ENCODE measurements at regions not wholly inside any gene's neighbourhood (a gene's known extent, or its start where the extent isn't known, plus 50 kb on each side); places are given as distances from the start of the nearest gene placed in this dataset.
"Not testable (repeated sequence)": the region's sequence is repeated elsewhere in the genome, so short reads cannot be mapped to it uniquely, and the experiment has no call there.

- H3K27me3 ChIP-seq (ENCODE audit: control insufficient read depth in 1 of 2, insufficient read depth in 2 of 2, low read length in 2 of 2), result no peaks in the 10 kb centered on the region
- no peak overlapping the region for H3K4me3 ChIP-seq (ENCODE audit: low read length in 2 of 2)
- peaks cover 34% of the 10 kb centered on the region for H3K4me1 ChIP-seq (ENCODE audit: control insufficient read depth, insufficient read depth, low read length)
These were observed 77.5 kb upstream of the SIRPA start for GRCh38 chr20:1817577-1818211.

GRCh38 chr20:1816384-1817381 is 78.5 kb upstream of the SIRPA start:
- H3K4me1 ChIP-seq (ENCODE audit: control insufficient read depth, insufficient read depth, low read length), result peaks cover 37% of the 10 kb centered on the region
- H3K36me3 ChIP-seq (ENCODE audit: control insufficient read depth in 2 of 2, insufficient read depth in 2 of 2, low read length in 2 of 2), result no peaks in the 10 kb centered on the region
- peak overlapping the region; percentile 31 for H3K27ac ChIP-seq (ENCODE audit: low read length)
- no peak overlapping the region for H3K9ac ChIP-seq (ENCODE audit: low read length in 2 of 2)
- peak overlapping the region in 1 of 2 donors; percentile 15 for H3K4me3 ChIP-seq (ENCODE audit: low read length in 2 of 2)
- H3K9me3 ChIP-seq (ENCODE audit: control insufficient read depth in 2 of 2, low read length in 2 of 2), result no peaks in the 10 kb centered on the region
- no peaks in the 10 kb centered on the region for H3K27me3 ChIP-seq (ENCODE audit: control insufficient read depth in 1 of 2, insufficient read depth in 2 of 2, low read length in 2 of 2)

More at GRCh38 chr20:1817577-1818211, 77.5 kb upstream of the SIRPA start:
- H3K9me3 ChIP-seq (ENCODE audit: control insufficient read depth in 2 of 2, low read length in 2 of 2), result no peaks in the 10 kb centered on the region
- no peaks in the 10 kb centered on the region for H3K36me3 ChIP-seq (ENCODE audit: control insufficient read depth in 2 of 2, insufficient read depth in 2 of 2, low read length in 2 of 2)
- H3K27ac ChIP-seq (ENCODE audit: low read length), result no peak overlapping the region
- no peak overlapping the region for H3K9ac ChIP-seq (ENCODE audit: low read length in 2 of 2)

- H3K27ac ChIP-seq (ENCODE audit: low read length), result no peak overlapping the region
- no peaks in the 10 kb centered on the region for H3K36me3 ChIP-seq (ENCODE audit: control insufficient read depth in 2 of 2, insufficient read depth in 2 of 2, low read length in 2 of 2)
- no peaks in the 10 kb centered on the region for H3K9me3 ChIP-seq (ENCODE audit: control insufficient read depth in 2 of 2, low read length in 2 of 2)
- H3K4me1 ChIP-seq (ENCODE audit: control insufficient read depth, insufficient read depth, low read length), result peaks cover 39% of the 10 kb centered on the region
- peak overlapping the region in 1 of 2 donors; percentile 8 for H3K4me3 ChIP-seq (ENCODE audit: low read length in 2 of 2)
- no peak overlapping the region for H3K9ac ChIP-seq (ENCODE audit: low read length in 2 of 2)
- H3K27me3 ChIP-seq (ENCODE audit: control insufficient read depth in 1 of 2, insufficient read depth in 2 of 2, low read length in 2 of 2), result no peaks in the 10 kb centered on the region
These were observed 79.6 kb upstream of the SIRPA start for GRCh38 chr20:1815502-1816085.

- H3K36me3 ChIP-seq (ENCODE audit: control insufficient read depth in 2 of 2, insufficient read depth in 2 of 2, low read length in 2 of 2); H3K27ac ChIP-seq (ENCODE audit: low read length); H3K4me3 ChIP-seq (ENCODE audit: low read length in 2 of 2); H3K27me3 ChIP-seq (ENCODE audit: control insufficient read depth in 1 of 2, insufficient read depth in 2 of 2, low read length in 2 of 2); H3K9ac ChIP-seq (ENCODE audit: low read length in 2 of 2); H3K9me3 ChIP-seq (ENCODE audit: control insufficient read depth in 2 of 2, low read length in 2 of 2): not testable (repeated sequence)
- peaks cover 39% of the 10 kb centered on the region for H3K4me1 ChIP-seq (ENCODE audit: control insufficient read depth, insufficient read depth, low read length)
These were observed 80.3 kb upstream of the SIRPA start for GRCh38 chr20:1814861-1815260.

DNA sequence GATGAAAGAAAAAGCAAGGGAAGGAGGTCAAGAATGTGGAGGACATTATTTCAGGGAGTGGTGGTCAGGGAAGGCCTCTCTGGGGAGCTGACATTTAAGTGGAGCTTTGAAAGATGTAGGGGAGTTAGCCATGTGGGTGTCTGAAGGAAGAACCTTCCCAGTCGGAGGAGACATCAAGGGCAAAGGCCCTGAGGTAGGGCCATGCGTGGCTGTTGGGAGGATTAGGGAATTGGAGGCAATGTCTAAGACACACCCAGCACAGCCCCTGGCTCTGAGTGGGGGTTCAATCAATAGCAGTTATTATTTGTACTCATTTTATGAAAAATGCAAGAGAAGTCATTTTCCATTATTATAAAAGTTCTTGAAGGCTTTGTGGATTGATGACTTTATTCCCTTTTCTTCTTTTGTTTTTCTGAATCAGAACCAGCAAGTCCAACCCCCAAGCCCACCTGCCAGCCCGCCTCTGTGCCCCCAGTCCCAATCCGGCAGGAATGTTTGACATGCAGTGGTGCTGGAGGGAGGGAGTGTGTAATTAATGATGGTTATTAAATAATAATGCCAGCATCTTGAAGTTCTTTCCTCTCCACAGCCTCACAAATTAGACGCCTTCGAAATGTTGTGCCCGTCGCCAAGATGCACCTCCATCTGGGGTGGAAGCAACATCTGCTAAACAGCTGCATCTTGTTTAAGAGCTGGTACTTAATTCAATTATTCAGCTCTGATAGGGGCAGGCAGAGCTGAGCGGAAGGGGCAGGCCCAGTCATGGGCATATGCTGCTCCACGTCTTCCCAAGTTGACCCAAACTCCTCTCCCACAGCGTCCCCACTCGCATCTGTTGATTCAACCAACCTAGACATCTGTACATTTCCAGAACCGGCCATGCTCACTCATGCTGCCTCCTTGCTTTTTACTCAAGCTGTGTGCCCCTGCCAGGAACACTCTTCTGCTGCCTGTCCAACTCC is 81.3 kb upstream of the SIRPA start:
- H3K4me1 ChIP-seq (ENCODE audit: control insufficient read depth, insufficient read depth, low read length), result peaks cover 39% of the 10 kb centered on the region
- no peak overlapping the region for H3K4me3 ChIP-seq (ENCODE audit: low read length in 2 of 2)
- no peaks in the 10 kb centered on the region for H3K36me3 ChIP-seq (ENCODE audit: control insufficient read depth in 2 of 2, insufficient read depth in 2 of 2, low read length in 2 of 2)
- H3K27me3 ChIP-seq (ENCODE audit: control insufficient read depth in 1 of 2, insufficient read depth in 2 of 2, low read length in 2 of 2), result no peaks in the 10 kb centered on the region
- H3K9me3 ChIP-seq (ENCODE audit: control insufficient read depth in 2 of 2, low read length in 2 of 2), result no peaks in the 10 kb centered on the region
- H3K9ac ChIP-seq (ENCODE audit: low read length in 2 of 2), result no peak overlapping the region
- peak overlapping the region; percentile 11 for H3K27ac ChIP-seq (ENCODE audit: low read length)

- H3K9ac ChIP-seq (ENCODE audit: low read length in 2 of 2), result no peak overlapping the region
- H3K4me3 ChIP-seq (ENCODE audit: low read length in 2 of 2), result no peak overlapping the region
- H3K4me1 ChIP-seq (ENCODE audit: control insufficient read depth, insufficient read depth, low read length), result peaks cover 39% of the 10 kb centered on the region
- peak overlapping the region; percentile 11 for H3K27ac ChIP-seq (ENCODE audit: low read length)
- H3K9me3 ChIP-seq (ENCODE audit: control insufficient read depth in 2 of 2, low read length in 2 of 2), result no peaks in the 10 kb centered on the region
- H3K27me3 ChIP-seq (ENCODE audit: control insufficient read depth in 1 of 2, insufficient read depth in 2 of 2, low read length in 2 of 2), result no peaks in the 10 kb centered on the region
- no peaks in the 10 kb centered on the region for H3K36me3 ChIP-seq (ENCODE audit: control insufficient read depth in 2 of 2, insufficient read depth in 2 of 2, low read length in 2 of 2)
These were observed 82.1 kb upstream of the SIRPA start for GRCh38 chr20:1813101-1813529.

DNA sequence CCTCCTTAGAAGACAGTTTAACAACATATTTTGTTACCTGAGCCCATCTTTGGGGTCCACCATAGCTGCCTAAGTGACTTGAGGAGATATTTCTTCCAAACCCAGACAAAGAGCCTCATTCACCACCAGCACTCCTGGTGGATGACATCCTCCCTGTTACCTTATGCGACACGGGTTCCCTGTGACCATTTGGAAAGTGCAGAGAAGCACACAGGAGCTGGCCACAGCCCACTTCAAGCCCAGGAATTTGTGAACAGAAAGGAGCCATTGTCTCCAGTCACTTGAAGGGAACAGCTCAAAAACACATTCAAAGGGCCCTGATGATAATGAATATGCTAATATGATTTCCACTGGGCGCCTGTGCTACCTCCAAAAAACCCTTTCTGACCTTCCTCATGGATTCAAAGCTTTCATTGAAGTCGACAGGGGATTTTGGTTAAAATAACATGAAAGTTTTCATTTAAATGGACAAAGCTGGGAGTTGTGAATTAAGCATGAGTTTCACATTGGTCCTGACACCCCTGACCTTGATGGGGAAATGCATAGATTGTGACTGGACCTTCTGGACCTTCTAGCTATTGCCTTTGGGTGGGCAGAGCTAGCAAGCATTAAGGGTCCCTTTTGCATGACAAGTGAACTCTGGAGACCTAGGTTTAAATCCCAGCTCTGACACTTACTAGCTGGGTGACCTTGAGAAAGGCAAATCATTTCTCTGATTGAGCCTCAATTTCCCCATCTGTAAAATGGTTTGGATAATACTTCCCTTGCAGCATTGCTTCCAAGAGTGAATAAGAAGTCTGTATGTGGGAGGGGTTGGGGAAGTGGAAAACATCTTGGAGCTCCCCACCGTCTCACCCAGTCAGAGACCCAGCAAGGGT is 83.3 kb upstream of the SIRPA start:
- no peak overlapping the region for H3K9ac ChIP-seq (ENCODE audit: low read length in 2 of 2)
- no peaks in the 10 kb centered on the region for H3K9me3 ChIP-seq (ENCODE audit: control insufficient read depth in 2 of 2, low read length in 2 of 2)
- no peak overlapping the region for H3K4me3 ChIP-seq (ENCODE audit: low read length in 2 of 2)
- H3K4me1 ChIP-seq (ENCODE audit: control insufficient read depth, insufficient read depth, low read length), result peaks cover 27% of the 10 kb centered on the region
- no peaks in the 10 kb centered on the region for H3K36me3 ChIP-seq (ENCODE audit: control insufficient read depth in 2 of 2, insufficient read depth in 2 of 2, low read length in 2 of 2)
- H3K27ac ChIP-seq (ENCODE audit: low read length), result peak overlapping the region; percentile 46
- H3K27me3 ChIP-seq (ENCODE audit: control insufficient read depth in 1 of 2, insufficient read depth in 2 of 2, low read length in 2 of 2), result no peaks in the 10 kb centered on the region

- Histone ChIP-seq H3K27me3 (ENCODE audit: control insufficient read depth in 1 of 2, insufficient read depth in 2 of 2, low read length in 2 of 2) (no peaks in the 10 kb centered on the region), H3K9ac (ENCODE audit: low read length in 2 of 2) (no peak overlapping the region), H3K4me3 (ENCODE audit: low read length in 2 of 2) (no peak overlapping the region), H3K4me1 (ENCODE audit: control insufficient read depth, insufficient read depth, low read length) (peaks cover 19% of the 10 kb centered on the region), H3K9me3 (ENCODE audit: control insufficient read depth in 2 of 2, low read length in 2 of 2) (no peaks in the 10 kb centered on the region), H3K36me3 (ENCODE audit: control insufficient read depth in 2 of 2, insufficient read depth in 2 of 2, low read length in 2 of 2) (no peaks in the 10 kb centered on the region), H3K27ac (ENCODE audit: low read length) (peak overlapping the region; percentile 46)
These were observed 84.1 kb upstream of the SIRPA start for GRCh38 chr20:1810926-1811620.

GRCh38 chr20:1810572-1810925 is 84.7 kb upstream of the SIRPA start:
- H3K9ac ChIP-seq (ENCODE audit: low read length in 2 of 2), result no peak overlapping the region
- H3K4me3 ChIP-seq (ENCODE audit: low read length in 2 of 2), result no peak overlapping the region
- H3K27me3 ChIP-seq (ENCODE audit: control insufficient read depth in 1 of 2, insufficient read depth in 2 of 2, low read length in 2 of 2), result no peaks in the 10 kb centered on the region
- H3K9me3 ChIP-seq (ENCODE audit: control insufficient read depth in 2 of 2, low read length in 2 of 2), result no peaks in the 10 kb centered on the region
- peaks cover 16% of the 10 kb centered on the region for H3K4me1 ChIP-seq (ENCODE audit: control insufficient read depth, insufficient read depth, low read length)
- H3K36me3 ChIP-seq (ENCODE audit: control insufficient read depth in 2 of 2, insufficient read depth in 2 of 2, low read length in 2 of 2), result no peaks in the 10 kb centered on the region
- H3K27ac ChIP-seq (ENCODE audit: low read length), result no peak overlapping the region

Measured in stomach smooth muscle (tissue), 2 donors.